K562 (cell line): ENCODE measurements at regions not wholly inside any gene's neighbourhood (a gene's known extent, or its start where the extent isn't known, plus 50 kb on each side); places are given as distances from the start of the nearest gene placed in this dataset.

Source experiments
- HLTF ChIP-seq: fragments of 450-650 bp; IDR thresholded peaks from 2 replicates; pipeline ENCODE4 v1.6.1; 2016
- TF ChIP-seq, protein P1 (sequence below), 3 experiments: IDR thresholded peaks in 2 of 3; conservative IDR thresholded peaks in 1 of 3; 2 replicates each; pipeline ENCODE4 v1.5.1; 2011 to 2012; ENCODE audit warnings: low read length in 3 of 3, mild to moderate bottlenecking in 3 of 3, control low read depth in 2 of 3, improper control_type of control experiment in 1 of 3, inconsistent platforms in 1 of 3, low read depth in 1 of 3, mixed read lengths in 1 of 3, moderate library complexity in 1 of 3; ENCODE audit not compliant: insufficient read depth in 2 of 3
- TF ChIP-seq, protein P2 (sequence below): sonication (generic); formaldehyde crosslinking; IDR thresholded peaks from 2 replicates; pipeline ENCODE4 v1.5.0; 2020; ENCODE audit warnings: missing genetic modification reagents

DNA sequence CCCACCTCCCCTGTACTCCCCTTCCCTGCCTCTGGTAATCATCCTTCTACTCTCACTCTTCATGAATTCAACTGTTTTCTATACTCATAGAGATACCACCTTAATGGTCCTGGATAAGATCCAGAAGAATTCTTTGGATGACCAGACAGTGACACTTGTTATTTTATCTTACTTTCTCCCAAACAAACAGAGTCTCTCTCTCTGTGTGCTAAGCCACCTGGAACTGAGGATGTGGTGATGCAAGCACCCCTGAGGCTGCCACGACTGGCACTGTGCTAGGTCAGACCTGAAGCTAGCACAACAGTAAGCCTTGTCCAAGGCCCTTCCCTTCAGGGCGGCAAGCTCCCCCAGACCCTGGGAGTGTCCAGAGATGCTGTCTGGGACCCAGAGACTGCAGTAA lies 250.2 kb downstream of the C12orf50 start:
- TF ChIP-seq, protein P1, sequence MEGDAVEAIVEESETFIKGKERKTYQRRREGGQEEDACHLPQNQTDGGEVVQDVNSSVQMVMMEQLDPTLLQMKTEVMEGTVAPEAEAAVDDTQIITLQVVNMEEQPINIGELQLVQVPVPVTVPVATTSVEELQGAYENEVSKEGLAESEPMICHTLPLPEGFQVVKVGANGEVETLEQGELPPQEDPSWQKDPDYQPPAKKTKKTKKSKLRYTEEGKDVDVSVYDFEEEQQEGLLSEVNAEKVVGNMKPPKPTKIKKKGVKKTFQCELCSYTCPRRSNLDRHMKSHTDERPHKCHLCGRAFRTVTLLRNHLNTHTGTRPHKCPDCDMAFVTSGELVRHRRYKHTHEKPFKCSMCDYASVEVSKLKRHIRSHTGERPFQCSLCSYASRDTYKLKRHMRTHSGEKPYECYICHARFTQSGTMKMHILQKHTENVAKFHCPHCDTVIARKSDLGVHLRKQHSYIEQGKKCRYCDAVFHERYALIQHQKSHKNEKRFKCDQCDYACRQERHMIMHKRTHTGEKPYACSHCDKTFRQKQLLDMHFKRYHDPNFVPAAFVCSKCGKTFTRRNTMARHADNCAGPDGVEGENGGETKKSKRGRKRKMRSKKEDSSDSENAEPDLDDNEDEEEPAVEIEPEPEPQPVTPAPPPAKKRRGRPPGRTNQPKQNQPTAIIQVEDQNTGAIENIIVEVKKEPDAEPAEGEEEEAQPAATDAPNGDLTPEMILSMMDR (IDR thresholded peaks at IDR 0.05 in 2 of 3, conservative IDR thresholded peaks at IDR 0.05 in 1 of 3; ENCODE audit: insufficient read depth in 2 of 3, low read depth in 1 of 3, low read length in 3 of 3) = no peak
- TF ChIP-seq, protein P2, sequence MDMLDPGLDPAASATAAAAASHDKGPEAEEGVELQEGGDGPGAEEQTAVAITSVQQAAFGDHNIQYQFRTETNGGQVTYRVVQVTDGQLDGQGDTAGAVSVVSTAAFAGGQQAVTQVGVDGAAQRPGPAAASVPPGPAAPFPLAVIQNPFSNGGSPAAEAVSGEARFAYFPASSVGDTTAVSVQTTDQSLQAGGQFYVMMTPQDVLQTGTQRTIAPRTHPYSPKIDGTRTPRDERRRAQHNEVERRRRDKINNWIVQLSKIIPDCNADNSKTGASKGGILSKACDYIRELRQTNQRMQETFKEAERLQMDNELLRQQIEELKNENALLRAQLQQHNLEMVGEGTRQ (CRISPR knock-in tag) = no peak
- no peak for TF ChIP-seq HLTF
